ENCODE measurements at regions not wholly inside any gene's neighbourhood (a gene's known extent, or its start where the extent isn't known, plus 50 kb on each side); places are given as distances from the start of the nearest gene placed in this dataset.
A peak's percentile ranks its signal among the peaks of the same experiment; 100 is the strongest.

GRCh38 chr15:95887666-95888390, 442.7 kb upstream of the NR2F2 start:
- no peak for DNase-seq
- in situ Hi-C loops (cut with HindIII; ENCODE audit: low pct_ligation_motif_present, low pct_unique_long_range_greater_than_20kb, low sequenced_read_pairs): no loop called here

GRCh38 chr15:95888762-95889161, 441.7 kb upstream of the NR2F2 start:
- DNase-seq: no peak
- in situ Hi-C loops (cut with HindIII; ENCODE audit: low pct_ligation_motif_present, low pct_unique_long_range_greater_than_20kb, low sequenced_read_pairs): no loop called here

- in situ Hi-C loops (cut with HindIII; ENCODE audit: low pct_ligation_motif_present, low pct_unique_long_range_greater_than_20kb, low sequenced_read_pairs): no loop called here
- DNase-seq: no peak
Observed at GRCh38 chr15:95894407-95894956, 436.0 kb upstream of the NR2F2 start.

GRCh38 chr15:95895508-95895907, 435.0 kb upstream of the NR2F2 start:
- in situ Hi-C loops (cut with HindIII; ENCODE audit: low pct_ligation_motif_present, low pct_unique_long_range_greater_than_20kb, low sequenced_read_pairs): no loop called here
- no peak for DNase-seq

GRCh38 chr15:95897651-95898050, 432.8 kb upstream of the NR2F2 start:
- no peak for DNase-seq
- in situ Hi-C loops (cut with HindIII; ENCODE audit: low pct_ligation_motif_present, low pct_unique_long_range_greater_than_20kb, low sequenced_read_pairs): no loop called here

GRCh38 chr15:95898761-95899160, 431.7 kb upstream of the NR2F2 start:
- in situ Hi-C loops (cut with HindIII; ENCODE audit: low pct_ligation_motif_present, low pct_unique_long_range_greater_than_20kb, low sequenced_read_pairs): no loop called here

DNA sequence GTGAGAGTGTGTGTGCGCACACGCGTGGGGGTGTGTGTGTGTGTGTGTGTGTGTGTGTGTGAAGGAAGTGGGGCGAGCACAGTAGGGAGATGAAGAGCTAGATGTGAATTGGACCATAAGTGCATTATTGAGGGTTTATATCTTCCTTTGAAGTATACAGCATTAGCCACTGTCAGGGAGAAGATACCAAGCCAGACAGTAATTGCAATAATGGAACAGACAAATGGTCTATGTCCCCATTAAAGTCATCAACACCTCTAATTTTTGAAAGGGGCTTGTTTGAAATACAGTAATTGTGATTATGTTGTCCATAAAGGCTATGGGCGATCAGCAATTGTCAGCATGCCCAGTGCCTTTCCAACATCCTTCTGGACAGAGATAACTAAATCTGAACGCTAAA, 429.2 kb upstream of the NR2F2 start:
- in situ Hi-C loops (cut with HindIII; ENCODE audit: low pct_ligation_motif_present, low pct_unique_long_range_greater_than_20kb, low sequenced_read_pairs): no loop called here
- no peak for DNase-seq

More at GRCh38 chr15:95898761-95899160, 431.7 kb upstream of the NR2F2 start:
- no peak for DNase-seq

DNA sequence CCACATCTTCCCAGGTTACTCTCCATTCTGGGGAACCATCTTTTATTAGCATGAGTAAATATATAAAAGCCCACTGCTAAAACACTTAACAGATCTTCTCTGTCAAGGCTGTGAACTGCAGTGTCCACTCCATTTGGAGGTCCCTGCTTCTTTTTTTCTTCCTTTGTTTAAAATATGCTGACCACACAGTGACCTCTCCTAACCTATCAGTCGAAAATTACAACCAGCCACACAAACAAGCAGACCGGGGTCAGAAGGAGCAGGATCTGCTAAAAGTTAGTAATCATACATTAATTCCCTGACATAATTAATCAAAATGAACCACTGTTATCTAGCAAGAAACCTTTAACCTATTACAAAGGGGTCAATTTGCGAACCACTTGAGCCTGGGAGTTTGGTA, 427.9 kb upstream of the NR2F2 start:
- DNase-seq: no peak
- in situ Hi-C loops (cut with HindIII; ENCODE audit: low pct_ligation_motif_present, low pct_unique_long_range_greater_than_20kb, low sequenced_read_pairs): no loop called here

GRCh38 chr15:95903352-95903751, 427.1 kb upstream of the NR2F2 start:
- no peak for DNase-seq
- in situ Hi-C loops (cut with HindIII; ENCODE audit: low pct_ligation_motif_present, low pct_unique_long_range_greater_than_20kb, low sequenced_read_pairs): no loop called here

- in situ Hi-C loops (cut with HindIII; ENCODE audit: low pct_ligation_motif_present, low pct_unique_long_range_greater_than_20kb, low sequenced_read_pairs): no loop called here
- no peak for DNase-seq
Observed at GRCh38 chr15:95910643-95911212, 419.8 kb upstream of the NR2F2 start.

DNA sequence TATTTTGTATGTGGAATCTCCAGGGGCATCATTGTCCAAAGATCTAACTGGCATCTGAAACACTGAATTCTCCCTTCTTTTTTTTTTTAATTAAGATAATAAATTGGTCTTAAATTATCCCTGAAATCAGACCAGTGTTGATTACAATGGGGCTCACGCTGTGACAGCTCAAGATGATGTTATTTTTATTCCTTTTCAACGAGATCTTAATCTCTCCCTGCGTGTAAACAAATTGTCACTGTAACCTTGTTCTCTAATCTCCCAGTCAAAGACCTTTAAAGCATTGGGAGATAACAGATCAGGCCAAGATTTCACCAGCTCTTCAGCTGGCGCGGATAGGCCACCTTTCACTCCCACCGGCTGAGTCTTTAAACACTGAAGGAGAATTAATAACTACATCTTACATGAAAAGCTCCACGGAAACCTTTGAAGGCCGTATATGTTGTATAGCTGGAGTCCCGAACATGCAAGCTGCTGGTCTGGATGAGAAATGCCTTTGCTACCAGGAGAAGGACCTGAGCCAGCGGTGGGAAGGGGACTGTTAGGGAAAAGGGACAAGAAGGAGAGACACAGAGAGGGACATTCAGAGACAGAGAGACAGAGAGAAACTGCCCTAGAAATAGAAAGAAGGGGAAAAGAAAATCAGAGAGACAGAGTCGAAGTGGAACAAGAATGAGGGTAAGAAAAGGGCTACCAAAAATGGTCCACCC, 418.8 kb upstream of the NR2F2 start:
- no peak for DNase-seq
- in situ Hi-C loops (cut with HindIII; ENCODE audit: low pct_ligation_motif_present, low pct_unique_long_range_greater_than_20kb, low sequenced_read_pairs): no loop called here

DNA sequence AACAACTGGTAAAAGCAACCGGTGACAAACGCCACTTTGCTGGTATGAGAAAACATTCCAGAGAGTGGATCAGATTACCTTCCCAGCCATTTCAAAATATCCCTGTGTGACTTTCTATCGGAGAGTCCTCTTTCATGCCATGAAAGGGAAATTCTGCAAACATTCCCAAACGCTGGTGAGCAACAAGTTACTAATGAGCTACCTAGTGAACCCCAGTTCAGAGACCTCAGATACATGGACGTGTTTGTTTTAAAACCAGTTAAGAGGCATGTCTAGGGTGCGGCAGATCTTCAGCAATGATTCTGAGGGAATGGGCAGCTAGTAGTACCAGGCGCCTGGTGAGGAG, 418.2 kb upstream of the NR2F2 start:
- DNase-seq: no peak
- in situ Hi-C loops (cut with HindIII; ENCODE audit: low pct_ligation_motif_present, low pct_unique_long_range_greater_than_20kb, low sequenced_read_pairs): no loop called here

DNA sequence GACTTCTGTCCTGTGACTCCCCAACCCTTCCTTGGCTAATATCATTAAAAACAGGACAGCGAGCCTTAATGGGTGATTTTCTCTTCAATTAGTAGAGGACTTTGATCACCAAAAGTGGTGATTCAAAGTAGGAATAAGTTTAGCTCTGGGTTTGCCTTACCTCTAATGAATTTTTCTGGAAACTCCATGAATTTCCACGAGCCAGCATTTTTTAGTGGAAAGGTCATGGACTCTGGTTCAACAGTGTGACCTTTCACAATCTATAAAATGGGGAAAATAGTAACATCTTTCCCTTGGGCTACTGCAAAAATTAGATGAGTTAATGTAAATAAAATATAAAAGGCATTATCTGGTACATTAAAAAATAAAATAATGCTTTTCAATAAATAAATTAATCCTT, 417.8 kb upstream of the NR2F2 start:
- DNase-seq: no peak
- in situ Hi-C loops (cut with HindIII; ENCODE audit: low pct_ligation_motif_present, low pct_unique_long_range_greater_than_20kb, low sequenced_read_pairs): no loop called here

- in situ Hi-C loops (cut with HindIII; ENCODE audit: low pct_ligation_motif_present, low pct_unique_long_range_greater_than_20kb, low sequenced_read_pairs): no loop called here
- no peak for DNase-seq
Observed at GRCh38 chr15:95916568-95916967, 413.9 kb upstream of the NR2F2 start.

DNA sequence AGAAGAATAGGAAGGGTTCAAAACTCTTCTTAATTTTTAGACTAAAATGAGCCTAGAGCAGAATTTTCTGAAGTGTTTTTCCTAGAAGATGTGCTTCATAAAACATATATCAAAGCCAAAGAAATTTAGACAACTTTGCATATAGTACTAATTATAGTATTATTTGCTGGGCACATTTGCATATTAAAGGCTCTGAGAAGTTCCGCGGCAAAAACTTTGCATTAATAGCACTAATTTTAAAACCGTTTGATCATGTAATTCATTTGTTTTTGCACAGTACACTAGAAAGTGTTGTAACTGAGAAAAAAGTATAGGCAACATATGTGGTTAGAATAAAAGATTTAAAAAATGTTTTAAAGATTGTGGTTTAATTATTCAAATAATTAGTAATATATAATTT, 412.0 kb upstream of the NR2F2 start:
- DNase-seq: no peak
- in situ Hi-C loops (cut with HindIII; ENCODE audit: low pct_ligation_motif_present, low pct_unique_long_range_greater_than_20kb, low sequenced_read_pairs): no loop called here

- in situ Hi-C loops (cut with HindIII; ENCODE audit: low pct_ligation_motif_present, low pct_unique_long_range_greater_than_20kb, low sequenced_read_pairs): no loop called here
- no peak for DNase-seq
Observed at GRCh38 chr15:95919460-95919859, 411.0 kb upstream of the NR2F2 start.

GRCh38 chr15:95921404-95921803, 409.1 kb upstream of the NR2F2 start:
- DNase-seq: no peak
- in situ Hi-C loops (cut with HindIII; ENCODE audit: low pct_ligation_motif_present, low pct_unique_long_range_greater_than_20kb, low sequenced_read_pairs): no loop called here

DNA sequence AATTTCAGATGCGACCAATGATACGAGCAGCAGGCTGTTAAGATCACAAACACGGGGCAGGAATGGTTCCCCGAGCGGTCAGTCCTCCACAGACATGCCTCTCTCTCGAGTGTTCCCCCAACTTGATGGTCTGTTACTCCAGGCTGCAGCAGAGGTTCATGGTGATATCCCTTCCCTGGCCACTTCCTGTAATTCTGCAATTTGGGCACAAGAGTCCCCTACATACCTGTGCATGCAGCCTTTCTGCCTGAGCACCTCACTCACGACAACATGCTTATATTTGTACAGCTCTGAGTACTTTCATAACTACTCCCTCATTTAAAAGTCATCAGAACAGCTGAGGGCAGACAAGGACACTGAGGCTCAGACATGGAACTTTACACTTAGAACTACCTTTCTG, 408.1 kb upstream of the NR2F2 start:
- DNase-seq: peak; percentile 5
- in situ Hi-C loops (cut with HindIII; ENCODE audit: low pct_ligation_motif_present, low pct_unique_long_range_greater_than_20kb, low sequenced_read_pairs): no loop called here

DNA sequence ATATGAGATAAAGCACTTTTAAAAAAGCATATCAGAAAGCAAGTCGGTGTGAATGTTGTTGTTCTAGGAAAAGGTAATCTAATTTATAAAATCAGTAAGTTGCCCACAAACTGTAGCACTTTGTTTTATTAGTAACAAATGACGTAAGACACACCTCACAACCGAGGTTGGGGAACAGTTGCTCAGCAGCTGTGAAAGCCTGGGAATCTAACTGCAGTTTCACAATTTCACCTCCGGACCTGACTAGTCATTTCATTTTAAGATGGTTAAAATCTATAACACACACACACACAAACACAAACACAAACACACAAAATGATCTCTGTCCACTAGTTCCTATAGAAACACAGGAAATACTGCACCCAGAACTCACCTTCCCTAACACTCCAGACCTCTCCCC, 406.7 kb upstream of the NR2F2 start:
- in situ Hi-C loops (cut with HindIII; ENCODE audit: low pct_ligation_motif_present, low pct_unique_long_range_greater_than_20kb, low sequenced_read_pairs): no loop called here
- no peak for DNase-seq

- in situ Hi-C loops (cut with HindIII; ENCODE audit: low pct_ligation_motif_present, low pct_unique_long_range_greater_than_20kb, low sequenced_read_pairs): no loop called here
- no peak for DNase-seq
Observed at GRCh38 chr15:95928822-95929221, 401.7 kb upstream of the NR2F2 start.

All from ACHN (cell line).